Memory B cell (primary cell): ENCODE measurements at regions not wholly inside any gene's neighbourhood (a gene's known extent, or its start where the extent isn't known, plus 50 kb on each side); places are given as distances from the start of the nearest gene placed in this dataset.

Experiments used
- ATAC-seq: fragments of 150-1000 bp; cut with Tn5 transposase; 2 replicates; pipeline ENCODE4 v1.10.0; 2021; ENCODE audit warnings: low read depth, mild to moderate bottlenecking, moderate library complexity
- DNase-seq, 2 donors: peaks; one replicate each; pipeline ENCODE4 v3.0.0; 2022; ENCODE audit warnings: low spot score in 2 of 2
- H3K27ac Mint-ChIP-seq: one replicate; pipeline ENCODE4 v1.8.0; 2022; ENCODE audit warnings: mild to moderate bottlenecking, moderate library complexity, mixed read lengths
- H3K27me3 Mint-ChIP-seq: one replicate; pipeline ENCODE4 v1.8.0; 2022; ENCODE audit warnings: mixed read lengths
- H3K36me3 Mint-ChIP-seq: one replicate; pipeline ENCODE4 v1.8.0; 2022; ENCODE audit warnings: mild to moderate bottlenecking, mixed read lengths
- H3K4me1 Mint-ChIP-seq: one replicate; pipeline ENCODE4 v1.8.0; 2022; ENCODE audit warnings: mixed read lengths
- H3K4me3 Mint-ChIP-seq: one replicate; pipeline ENCODE4 v1.8.0; 2022; ENCODE audit warnings: mild to moderate bottlenecking, moderate library complexity, mixed read lengths
- H3K9me3 Mint-ChIP-seq: one replicate; pipeline ENCODE4 v1.8.0; 2022; ENCODE audit warnings: mixed read lengths

DNA sequence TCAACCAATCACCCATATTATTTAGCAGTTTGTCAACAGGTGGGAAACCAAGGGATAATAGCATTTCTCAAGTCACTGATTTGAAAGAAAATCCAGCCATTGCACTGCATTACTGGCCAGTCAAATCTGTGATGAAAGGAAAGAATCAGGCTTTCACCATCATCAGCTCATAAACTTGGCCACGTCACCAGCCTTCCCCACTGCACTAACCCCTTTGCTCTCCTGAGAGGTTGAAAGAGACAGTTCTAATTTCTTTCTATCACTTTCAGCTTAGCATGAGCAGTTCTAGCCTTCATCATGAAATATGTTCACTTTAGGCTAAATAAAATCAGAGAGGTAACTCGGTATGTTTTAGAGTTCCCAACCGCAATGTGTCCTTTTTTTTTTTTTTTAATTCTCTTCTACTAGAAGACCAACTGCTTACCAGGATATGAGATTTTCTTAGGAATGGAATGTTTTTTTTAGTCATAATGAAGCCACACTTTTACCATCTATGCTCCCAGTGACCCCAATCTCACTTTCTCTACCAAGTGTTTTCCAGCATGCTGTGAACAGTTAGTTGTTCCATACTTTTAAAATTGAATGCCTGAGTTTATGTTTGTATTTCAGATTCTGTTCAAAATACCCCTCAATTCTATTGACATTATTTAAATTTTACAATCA is 55.7 kb upstream of the SLC7A11 start:
- Mint-ChIP-seq H3K27me3 (peaks cover 4% of the 10 kb centered on the region), H3K36me3 (no peaks in the 10 kb centered on the region), H3K4me1 (no peaks in the 10 kb centered on the region), H3K9me3 (no peaks in the 10 kb centered on the region), H3K4me3 (no peak overlapping the region), H3K27ac (no peak overlapping the region)
- ATAC-seq (no peak), DNase-seq (no peak)

DNA sequence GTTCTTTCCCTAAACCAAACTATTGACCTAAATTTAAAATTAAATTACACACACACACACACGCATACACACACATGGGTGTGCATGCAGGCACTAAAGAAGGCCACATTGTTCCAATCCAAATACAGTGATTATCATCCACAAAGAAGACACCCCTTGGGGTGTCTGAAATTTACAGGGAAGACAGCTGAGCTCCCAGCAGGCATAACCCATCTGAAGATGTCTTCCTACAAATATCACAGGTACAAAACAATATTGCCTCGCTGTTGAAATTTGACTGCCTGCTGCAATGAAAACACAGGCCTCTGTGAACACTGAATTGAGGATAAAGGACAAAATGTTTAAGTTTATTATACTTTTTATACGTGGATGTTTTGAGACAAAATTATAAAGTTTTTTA is 50.2 kb upstream of the SLC7A11 start:
- H3K4me1 Mint-ChIP-seq, result no peaks in the 10 kb centered on the region
- no peaks in the 10 kb centered on the region for H3K36me3 Mint-ChIP-seq
- ATAC-seq, result no peak
- no peaks in the 10 kb centered on the region for H3K27me3 Mint-ChIP-seq
- no peak for DNase-seq
- H3K9me3 Mint-ChIP-seq, result no peaks in the 10 kb centered on the region
- H3K27ac Mint-ChIP-seq, result no peak overlapping the region
- H3K4me3 Mint-ChIP-seq, result no peak overlapping the region
